Activated T-helper 2 cell treated with anti-CD3 and anti-CD28 coated beads, Interferon-gamma antibody, Interleukin-2, Interleukin-4, amounts not matched to agents 10 μg/mL and 5 μg/mL and 100 μg/mL, durations not matched to agents 14 hours and 24 hours and 36 hours (primary cell): ENCODE measurements at regions not wholly inside any gene's neighbourhood (a gene's known extent, or its start where the extent isn't known, plus 50 kb on each side); places are given as distances from the start of the nearest gene placed in this dataset.
"Not testable (repeated sequence)": the region's sequence is repeated elsewhere in the genome, so short reads cannot be mapped to it uniquely, and the experiment has no call there.

Source experiments
- DNase-seq: peaks from one replicate; pipeline ENCODE4 v3.0.0; 2021; ENCODE audit warnings: low spot score
- H3K27ac Mint-ChIP-seq: one replicate; pipeline ENCODE4 v1.8.0; 2021; ENCODE audit warnings: mixed read lengths
- H3K27me3 Mint-ChIP-seq: one replicate; pipeline ENCODE4 v1.8.0; 2021; ENCODE audit warnings: low read depth, mixed read lengths
- H3K36me3 Mint-ChIP-seq: one replicate; pipeline ENCODE4 v1.8.0; 2021; ENCODE audit warnings: low read depth, mixed read lengths
- H3K4me1 Mint-ChIP-seq: one replicate; pipeline ENCODE4 v1.8.0; 2021; ENCODE audit warnings: low read depth, mixed read lengths
- H3K4me3 Mint-ChIP-seq: one replicate; pipeline ENCODE4 v1.8.0; 2021; ENCODE audit warnings: low read depth, mild to moderate bottlenecking, moderate library complexity, mixed read lengths
- H3K9me3 Mint-ChIP-seq: one replicate; pipeline ENCODE4 v1.8.0; 2021; ENCODE audit warnings: mixed read lengths
- intact Hi-C: fragments of 100-400 bp; cut with micrococcal nuclease; formaldehyde crosslinking; loops from one replicate; pipeline ENCODE4 v1.15.1; 2023

DNA sequence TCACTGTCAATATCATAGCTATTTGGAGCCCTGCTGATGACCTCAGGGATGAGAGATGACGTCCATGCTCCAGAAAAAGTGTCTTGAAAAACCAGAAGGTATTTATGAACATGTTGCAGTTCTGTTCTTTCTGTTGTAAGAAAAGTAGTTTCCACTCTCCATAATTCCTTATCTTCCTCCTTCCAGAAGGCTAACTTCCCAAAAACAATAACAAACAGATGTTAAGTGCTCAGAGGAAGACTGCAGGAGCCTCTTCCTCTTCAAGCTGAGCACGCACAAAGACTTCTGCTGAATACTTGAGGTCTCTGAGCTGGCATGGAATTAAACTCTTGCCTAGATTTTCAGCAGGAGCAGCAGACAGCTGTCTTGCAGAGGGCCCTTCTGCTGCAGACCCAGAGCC is 434.5 kb upstream of the KLHL29 start:
- Mint-ChIP-seq H3K9me3 (no peaks in the 10 kb centered on the region), H3K36me3 (no peaks in the 10 kb centered on the region), H3K27me3 (no peaks in the 10 kb centered on the region), H3K27ac (no peak overlapping the region), H3K4me3 (no peak overlapping the region), H3K4me1 (no peaks in the 10 kb centered on the region)
- intact Hi-C loops, result no loop called here
- no peak for DNase-seq

DNA sequence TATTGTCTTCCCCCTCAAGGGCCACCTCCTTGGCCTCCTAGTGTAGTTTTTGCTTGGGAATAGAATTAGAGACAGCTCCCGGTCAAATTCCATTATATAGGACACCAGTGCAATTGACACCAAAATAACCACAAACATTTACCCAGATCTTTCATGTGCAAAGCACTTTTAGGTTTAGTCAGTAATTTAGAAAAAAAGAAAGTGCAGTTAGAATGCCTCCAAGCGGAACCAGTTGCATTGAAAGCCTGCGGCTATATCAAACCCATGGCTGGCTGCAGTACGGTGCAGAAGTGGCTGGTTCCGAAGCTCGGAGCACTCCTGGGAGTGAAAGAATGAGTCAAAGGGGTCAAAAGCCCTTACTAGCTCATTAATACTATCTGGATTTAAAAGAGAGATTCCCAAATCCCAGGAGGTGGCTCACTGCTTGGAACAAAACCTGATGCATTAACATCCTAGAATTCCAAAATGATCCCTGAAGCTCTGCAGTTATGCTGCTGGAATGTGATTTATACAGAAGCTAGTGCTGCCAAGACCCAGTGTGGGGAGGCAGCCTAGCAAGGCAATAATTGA is 432.2 kb upstream of the KLHL29 start:
- intact Hi-C loops, result no loop called here
- H3K27me3 Mint-ChIP-seq, result no peaks in the 10 kb centered on the region
- no peaks in the 10 kb centered on the region for H3K4me1 Mint-ChIP-seq
- H3K27ac Mint-ChIP-seq, result no peak overlapping the region
- no peaks in the 10 kb centered on the region for H3K9me3 Mint-ChIP-seq
- no peaks in the 10 kb centered on the region for H3K36me3 Mint-ChIP-seq
- DNase-seq, result no peak
- H3K4me3 Mint-ChIP-seq, result no peak overlapping the region

DNA sequence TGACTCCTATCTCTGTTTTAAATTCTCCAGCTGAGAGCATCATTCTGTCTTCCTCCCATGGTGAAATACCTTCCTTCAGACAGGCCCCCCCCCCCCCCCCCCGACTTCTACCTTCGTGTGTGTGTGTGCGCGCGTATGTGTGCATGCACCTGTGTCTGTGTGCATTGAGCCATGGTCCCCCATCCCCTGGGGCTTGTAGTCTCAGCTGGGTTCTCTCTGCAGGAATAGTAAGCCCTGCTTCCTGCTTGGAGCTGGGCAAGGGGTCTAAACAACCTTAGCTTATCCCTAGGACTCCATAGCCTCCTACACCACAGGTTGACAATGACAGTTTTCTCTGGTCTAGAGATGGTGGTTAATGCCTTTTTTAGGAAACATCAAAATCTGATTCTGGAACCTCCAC is 427.5 kb upstream of the KLHL29 start:
- H3K4me1 Mint-ChIP-seq, result no peaks in the 10 kb centered on the region
- DNase-seq, result no peak
- no peaks in the 10 kb centered on the region for H3K27me3 Mint-ChIP-seq
- intact Hi-C loops, result no loop called here
- H3K27ac Mint-ChIP-seq, result no peak overlapping the region
- no peaks in the 10 kb centered on the region for H3K36me3 Mint-ChIP-seq
- no peak overlapping the region for H3K4me3 Mint-ChIP-seq
- no peaks in the 10 kb centered on the region for H3K9me3 Mint-ChIP-seq

DNA sequence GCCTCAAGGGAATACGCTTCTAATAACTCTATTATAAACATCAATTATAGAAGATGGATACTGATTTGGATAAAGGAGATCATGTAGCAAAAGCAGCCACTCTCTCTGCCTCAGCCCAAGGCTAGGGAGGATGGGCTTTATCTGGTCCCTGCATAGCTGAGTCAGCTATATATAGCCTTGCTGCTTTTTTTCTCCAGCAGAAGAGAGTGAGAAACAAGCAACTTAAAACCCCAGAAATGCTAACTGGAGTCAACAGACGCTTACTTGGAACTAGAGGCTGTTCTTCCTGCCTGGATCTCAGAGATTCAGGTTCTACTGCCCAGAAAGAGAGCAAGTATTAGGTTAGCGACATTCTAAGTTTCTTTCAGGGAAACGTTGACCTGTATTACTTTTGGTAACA is 426.7 kb upstream of the KLHL29 start:
- DNase-seq, result no peak
- intact Hi-C loops, result no loop called here
- Mint-ChIP-seq H3K36me3 (no peaks in the 10 kb centered on the region), H3K4me1 (no peaks in the 10 kb centered on the region), H3K9me3 (no peaks in the 10 kb centered on the region), H3K27me3 (no peaks in the 10 kb centered on the region), H3K4me3 (no peak overlapping the region), H3K27ac (no peak overlapping the region)

DNA sequence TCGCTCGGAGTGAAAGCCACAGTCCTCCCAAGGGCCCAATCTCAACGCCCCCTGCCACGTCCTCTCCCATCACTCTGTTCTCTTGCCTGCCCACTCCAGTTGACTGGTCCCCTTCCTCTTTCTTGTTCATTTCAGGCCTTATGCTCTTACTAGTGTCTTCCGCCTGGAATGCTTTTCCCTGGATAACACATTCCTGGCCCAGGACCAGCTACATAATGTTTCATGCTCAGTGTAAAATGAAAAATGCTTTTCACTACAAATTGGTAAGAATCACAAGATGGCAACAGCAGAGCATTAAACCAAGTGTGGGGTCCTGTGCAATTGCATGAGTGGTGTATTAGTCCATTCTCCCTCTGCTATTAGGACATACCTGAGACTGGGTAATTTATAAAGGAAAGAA is 417.2 kb upstream of the KLHL29 start:
- Mint-ChIP-seq H3K9me3 (no peaks in the 10 kb centered on the region), H3K4me3 (no peak overlapping the region), H3K27ac (no peak overlapping the region), H3K4me1 (no peaks in the 10 kb centered on the region), H3K27me3 (peaks cover 3% of the 10 kb centered on the region), H3K36me3 (no peaks in the 10 kb centered on the region)
- intact Hi-C loops, result no loop called here
- DNase-seq, result no peak

DNA sequence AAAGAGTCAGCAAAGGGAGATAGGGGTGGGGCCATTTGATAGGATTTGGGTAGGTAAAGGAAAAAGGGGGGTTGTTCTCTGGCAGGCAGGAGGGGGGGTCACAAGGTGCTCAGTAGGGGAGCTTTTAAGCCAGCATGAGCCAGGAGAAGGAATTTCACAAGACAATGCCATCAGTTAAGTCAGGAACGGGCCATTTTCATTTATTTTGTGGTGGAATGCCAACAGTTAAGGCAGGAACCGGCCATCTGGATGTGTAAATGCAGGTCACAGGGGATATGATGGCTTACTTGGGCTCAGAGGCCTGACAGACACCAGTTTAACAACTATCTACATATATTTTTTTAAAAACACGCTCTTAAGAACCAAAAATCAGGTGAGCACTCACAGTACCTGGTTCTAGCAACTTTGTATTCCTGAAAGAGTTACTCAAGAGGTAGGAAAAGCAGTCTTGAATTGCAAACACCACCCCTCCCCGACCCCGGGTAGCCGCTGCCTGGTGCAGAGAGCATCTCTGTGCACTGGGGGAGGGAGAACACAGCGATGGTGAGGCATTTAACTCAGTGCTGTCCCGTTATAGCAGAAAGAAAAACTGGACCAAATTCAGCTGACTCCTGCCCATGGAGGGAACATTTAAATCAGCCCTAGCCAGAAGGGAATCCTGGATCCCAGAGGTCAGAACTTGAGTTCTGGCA is 414.5 kb upstream of the KLHL29 start:
- no peaks in the 10 kb centered on the region for H3K36me3 Mint-ChIP-seq
- no peak for DNase-seq
- peaks cover 3% of the 10 kb centered on the region for H3K27me3 Mint-ChIP-seq
- H3K4me1 Mint-ChIP-seq, result no peaks in the 10 kb centered on the region
- no peaks in the 10 kb centered on the region for H3K9me3 Mint-ChIP-seq
- no peak overlapping the region for H3K4me3 Mint-ChIP-seq
- no peak overlapping the region for H3K27ac Mint-ChIP-seq
- intact Hi-C loops, result no loop called here

DNA sequence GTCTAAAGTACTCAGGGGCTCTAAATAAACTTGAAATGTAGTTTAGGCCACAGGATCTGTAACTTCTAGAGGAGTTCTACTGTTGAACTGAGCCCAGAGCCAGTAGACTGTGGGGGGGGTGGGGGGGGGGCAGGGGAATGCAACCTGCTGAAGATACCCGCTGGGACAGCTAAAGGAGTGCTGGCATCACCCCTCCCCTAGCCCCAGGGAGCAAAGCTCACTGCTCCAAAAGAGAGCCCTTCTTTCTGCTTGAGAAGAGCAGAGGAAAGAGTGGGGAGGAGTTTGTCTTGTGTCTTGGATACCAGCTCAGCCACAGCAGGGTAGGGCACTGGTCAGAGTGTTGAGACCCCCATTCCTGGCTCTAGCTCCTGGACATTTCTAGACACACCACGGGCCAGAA is 414.0 kb upstream of the KLHL29 start:
- H3K9me3 Mint-ChIP-seq, result no peaks in the 10 kb centered on the region
- no peak overlapping the region for H3K27ac Mint-ChIP-seq
- intact Hi-C loops, result no loop called here
- peaks cover 3% of the 10 kb centered on the region for H3K27me3 Mint-ChIP-seq
- H3K36me3 Mint-ChIP-seq, result no peaks in the 10 kb centered on the region
- no peaks in the 10 kb centered on the region for H3K4me1 Mint-ChIP-seq
- H3K4me3 Mint-ChIP-seq, result no peak overlapping the region
- no peak for DNase-seq

DNA sequence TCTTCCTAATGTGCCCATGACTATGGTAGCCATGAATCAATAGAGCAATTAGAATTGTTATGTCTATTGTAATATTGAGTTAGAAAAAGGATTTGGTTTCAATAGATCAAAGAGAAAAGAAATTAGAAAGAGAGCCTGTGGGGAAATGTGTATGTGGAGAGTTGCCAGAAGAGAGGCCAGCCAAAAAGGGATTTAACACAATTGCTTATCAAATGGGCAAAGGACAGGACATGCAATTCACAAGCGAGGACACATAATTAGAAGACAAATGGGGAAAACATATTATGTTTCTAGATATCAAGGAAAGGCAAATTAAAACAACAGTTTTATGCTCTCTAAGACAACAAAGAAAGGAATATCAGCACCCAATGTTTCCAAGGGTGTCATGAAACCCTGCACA is 403.2 kb upstream of the KLHL29 start:
- Mint-ChIP-seq H3K27ac (no peak overlapping the region), H3K4me1 (no peaks in the 10 kb centered on the region), H3K36me3 (no peaks in the 10 kb centered on the region), H3K4me3 (no peak overlapping the region), H3K27me3 (no peaks in the 10 kb centered on the region), H3K9me3 (peaks cover 4% of the 10 kb centered on the region)
- intact Hi-C loops, result no loop called here
- no peak for DNase-seq

DNA sequence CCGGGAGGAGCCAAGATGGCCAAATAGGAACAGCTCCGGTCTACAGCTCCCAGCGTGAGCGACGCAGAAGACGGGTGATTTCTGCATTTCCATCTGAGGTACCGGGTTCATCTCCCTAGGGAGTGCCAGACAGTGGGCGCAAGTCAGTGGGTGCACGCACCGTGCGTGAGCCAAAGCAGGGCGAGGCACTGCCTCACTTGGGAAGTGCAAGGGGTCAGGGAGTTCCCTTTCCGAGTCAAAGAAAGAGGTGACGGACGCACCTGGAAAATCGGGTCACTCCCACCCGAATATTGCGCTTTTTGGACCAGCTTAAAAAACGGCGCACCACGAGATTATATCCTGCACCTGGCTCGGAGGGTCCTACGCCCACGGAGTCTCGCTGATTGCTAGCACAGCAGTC is 400.8 kb upstream of the KLHL29 start:
- H3K4me1 Mint-ChIP-seq, H3K4me3 Mint-ChIP-seq, H3K9me3 Mint-ChIP-seq, H3K27me3 Mint-ChIP-seq, intact Hi-C loops, H3K36me3 Mint-ChIP-seq, H3K27ac Mint-ChIP-seq, DNase-seq: not testable (repeated sequence)

DNA sequence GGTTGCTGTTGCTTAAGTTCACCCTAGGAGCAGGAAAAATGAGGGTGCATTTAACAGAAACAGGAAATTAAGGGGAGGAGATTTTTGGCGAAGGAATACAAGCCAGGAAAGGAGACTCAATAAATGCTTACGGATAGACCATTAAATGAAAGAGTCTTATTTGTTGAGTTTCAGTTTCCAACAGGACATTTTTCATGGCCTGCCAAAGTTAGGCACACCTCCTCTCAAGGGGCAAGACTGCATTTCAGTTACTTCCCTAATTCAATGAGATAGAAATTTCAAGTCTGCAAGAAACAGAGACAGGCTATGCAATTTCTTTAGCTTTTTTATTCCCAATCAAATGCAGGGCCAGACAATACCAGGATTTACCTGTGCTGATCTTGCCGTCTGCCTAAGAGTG is 394.7 kb upstream of the KLHL29 start:
- no peaks in the 10 kb centered on the region for H3K4me1 Mint-ChIP-seq
- no peaks in the 10 kb centered on the region for H3K27me3 Mint-ChIP-seq
- H3K36me3 Mint-ChIP-seq, result no peaks in the 10 kb centered on the region
- H3K27ac Mint-ChIP-seq, result no peak overlapping the region
- no peaks in the 10 kb centered on the region for H3K9me3 Mint-ChIP-seq
- no peak for DNase-seq
- no peak overlapping the region for H3K4me3 Mint-ChIP-seq
- intact Hi-C loops, result no loop called here

DNA sequence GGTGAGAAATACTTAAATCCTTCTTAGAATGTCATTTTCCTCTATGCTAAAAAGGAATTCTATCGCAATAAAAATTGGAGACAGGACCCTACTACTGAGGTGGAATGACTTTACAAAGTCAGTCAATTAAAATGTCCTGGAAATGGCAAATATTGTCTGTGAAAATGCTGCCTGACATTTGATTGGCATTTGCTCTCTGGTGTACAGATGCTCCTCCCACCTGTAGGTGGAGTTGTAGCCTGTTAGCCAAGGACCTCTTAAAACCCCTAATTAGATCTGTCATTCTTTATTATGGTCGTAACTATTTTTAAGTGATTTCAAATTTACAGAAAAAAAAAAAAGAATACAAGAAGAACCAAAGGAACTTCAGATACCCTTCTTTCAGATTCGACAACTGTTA is 393.1 kb upstream of the KLHL29 start:
- intact Hi-C loops, result no loop called here
- Mint-ChIP-seq H3K27ac (no peak overlapping the region), H3K27me3 (no peaks in the 10 kb centered on the region), H3K4me3 (no peak overlapping the region), H3K4me1 (no peaks in the 10 kb centered on the region), H3K36me3 (no peaks in the 10 kb centered on the region), H3K9me3 (no peaks in the 10 kb centered on the region)
- DNase-seq, result no peak

DNA sequence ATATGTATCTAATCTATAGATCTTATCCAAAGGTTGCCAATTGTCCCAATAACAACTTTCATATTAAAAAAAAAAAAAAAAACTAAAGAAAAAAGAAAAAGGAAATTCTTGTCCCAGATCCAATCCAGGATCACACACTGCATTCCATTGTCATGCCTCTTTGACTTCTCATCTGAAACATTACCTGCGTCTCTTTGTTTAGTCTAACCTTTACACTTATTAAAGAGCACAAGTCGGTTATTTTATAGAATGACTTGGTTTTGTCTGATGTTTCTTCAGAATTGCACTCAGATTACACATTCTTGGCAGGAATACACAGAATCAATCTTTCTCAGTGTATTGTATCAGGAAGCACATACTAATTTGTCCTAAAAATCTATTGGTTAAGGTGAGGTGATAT is 392.5 kb upstream of the KLHL29 start:
- DNase-seq, result no peak
- Mint-ChIP-seq H3K27me3 (no peaks in the 10 kb centered on the region), H3K4me3 (no peak overlapping the region), H3K4me1 (no peaks in the 10 kb centered on the region), H3K27ac (no peak overlapping the region), H3K9me3 (no peaks in the 10 kb centered on the region), H3K36me3 (no peaks in the 10 kb centered on the region)
- intact Hi-C loops, result no loop called here

DNA sequence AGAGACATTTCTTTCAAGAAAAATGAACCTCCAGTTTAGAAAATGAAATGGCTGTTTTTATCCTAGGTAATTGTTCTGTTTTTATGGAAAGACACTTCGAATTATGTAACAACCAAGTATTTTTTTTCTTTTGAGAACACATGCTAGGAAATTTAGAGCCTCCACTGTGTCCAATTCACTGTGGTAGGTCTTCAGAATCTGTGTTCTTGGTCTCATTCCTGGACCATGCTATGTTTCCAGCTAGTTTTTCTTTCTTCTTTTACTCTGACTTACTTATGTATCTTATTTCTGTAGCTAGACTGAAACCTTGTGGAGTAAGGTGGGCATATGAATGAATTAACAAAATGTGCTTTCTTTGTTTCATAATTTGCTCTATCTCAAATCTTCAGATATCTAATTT is 391.7 kb upstream of the KLHL29 start:
- intact Hi-C loops, result no loop called here
- no peaks in the 10 kb centered on the region for H3K4me1 Mint-ChIP-seq
- no peaks in the 10 kb centered on the region for H3K9me3 Mint-ChIP-seq
- no peak overlapping the region for H3K4me3 Mint-ChIP-seq
- no peak for DNase-seq
- H3K36me3 Mint-ChIP-seq, result no peaks in the 10 kb centered on the region
- H3K27ac Mint-ChIP-seq, result no peak overlapping the region
- no peaks in the 10 kb centered on the region for H3K27me3 Mint-ChIP-seq

DNA sequence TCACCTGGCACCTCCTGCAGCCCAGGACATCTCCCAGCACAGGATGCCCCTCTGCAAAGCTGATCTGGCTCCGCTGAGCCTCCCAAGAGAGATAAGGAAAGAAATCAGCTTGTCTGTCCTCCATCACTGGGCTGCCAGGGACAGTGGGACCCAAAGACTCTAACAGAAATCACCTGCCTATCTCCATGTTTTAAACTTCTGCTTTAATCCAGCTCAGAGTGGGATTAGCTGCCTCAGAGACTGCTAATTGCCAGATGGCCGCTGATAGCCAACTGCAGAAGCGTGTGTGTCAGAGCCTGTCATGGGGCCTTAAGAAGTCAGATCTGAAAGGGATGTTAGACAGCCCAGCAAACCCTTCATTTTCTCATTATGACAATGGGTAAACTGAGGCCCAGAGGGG is 389.4 kb upstream of the KLHL29 start:
- no peak for DNase-seq
- no peak overlapping the region for H3K27ac Mint-ChIP-seq
- H3K9me3 Mint-ChIP-seq, result no peaks in the 10 kb centered on the region
- H3K4me3 Mint-ChIP-seq, result no peak overlapping the region
- H3K36me3 Mint-ChIP-seq, result no peaks in the 10 kb centered on the region
- H3K4me1 Mint-ChIP-seq, result no peaks in the 10 kb centered on the region
- intact Hi-C loops, result no loop called here
- H3K27me3 Mint-ChIP-seq, result peaks cover 1% of the 10 kb centered on the region
